GM12878 (cell line): ENCODE measurements at regions not wholly inside any gene's neighbourhood (a gene's known extent, or its start where the extent isn't known, plus 50 kb on each side); places are given as distances from the start of the nearest gene placed in this dataset.
"Not testable (repeated sequence)": the region's sequence is repeated elsewhere in the genome, so short reads cannot be mapped to it uniquely, and the experiment has no call there.

Source experiments
- BRCA1 ChIP-seq: IDR thresholded peaks from 2 replicates; pipeline ENCODE4 v1.6.1; 2011; ENCODE audit warnings: low read depth, low read length, improper control_type of control experiment
- CEBPB ChIP-seq, 2 experiments: fragments of 150-350 bp in 1 of 2; IDR thresholded peaks; 2 replicates each; pipeline ENCODE4 v1.6.1; 2012 to 2014; ENCODE audit warnings: low read depth in 2 of 2, low read length in 2 of 2, borderline replicate concordance in 1 of 2, inconsistent platforms in 1 of 2
- DPF2 ChIP-seq: fragments of 450-650 bp; IDR thresholded peaks from 2 replicates; pipeline ENCODE4 v1.6.1; 2017; ENCODE audit warnings: mild to moderate bottlenecking
- EP300 ChIP-seq, 2 experiments: fragments of 150-350 bp in 1 of 2; IDR thresholded peaks; 2 replicates each; pipeline ENCODE4 v1.6.1; 2011 to 2012; ENCODE audit warnings: low read depth in 2 of 2, low read length in 2 of 2, borderline replicate concordance in 1 of 2, improper control_type of control experiment in 1 of 2, inconsistent platforms in 1 of 2; ENCODE audit not compliant: control insufficient read depth in 1 of 2
- HCFC1 ChIP-seq: fragments of 150-350 bp; IDR thresholded peaks from 2 replicates; pipeline ENCODE4 v1.6.1; 2014; ENCODE audit warnings: low read length
- MEF2A ChIP-seq: IDR thresholded peaks from 2 replicates; pipeline ENCODE4 v1.6.1; 2011; ENCODE audit warnings: low read depth, mild to moderate bottlenecking, low read length, moderate library complexity; ENCODE audit not compliant: insufficient read depth
- NFYA ChIP-seq: IDR thresholded peaks from 2 replicates; pipeline ENCODE4 v1.6.1; 2011; ENCODE audit warnings: low read depth, mild to moderate bottlenecking, low read length, improper control_type of control experiment, borderline replicate concordance
- PAX8 ChIP-seq: fragments of 450-650 bp; IDR thresholded peaks from 2 replicates; pipeline ENCODE4 v1.6.1; 2017; ENCODE audit warnings: mild to moderate bottlenecking, moderate library complexity
- POLR2A ChIP-seq: IDR thresholded peaks from 2 replicates; pipeline ENCODE4 v1.6.1; 2011; ENCODE audit warnings: low read depth, mild to moderate bottlenecking, low read length
- YY1 ChIP-seq: IDR thresholded peaks from 2 replicates; pipeline ENCODE4 v1.6.1; 2011; ENCODE audit warnings: low read depth, mild to moderate bottlenecking, low read length
- TF ChIP-seq, protein P1 (sequence below): IDR thresholded peaks from 2 replicates; pipeline ENCODE4 v1.6.1; 2012; ENCODE audit warnings: low read depth, low read length, improper control_type of control experiment
- TF ChIP-seq, protein P2 (sequence below), 3 experiments: IDR thresholded peaks in 2 of 3; conservative IDR thresholded peaks in 1 of 3; 2 replicates each; pipeline ENCODE4 v1.5.1; 2011; ENCODE audit warnings: low read depth in 3 of 3, low read length in 3 of 3, mild to moderate bottlenecking in 3 of 3, control low read depth in 2 of 3, moderate library complexity in 2 of 3, inconsistent platforms in 1 of 3, mixed read lengths in 1 of 3; ENCODE audit not compliant: control insufficient read depth in 2 of 3, insufficient read depth in 1 of 3; ENCODE audit errors: extremely low read depth in 1 of 3

DNA sequence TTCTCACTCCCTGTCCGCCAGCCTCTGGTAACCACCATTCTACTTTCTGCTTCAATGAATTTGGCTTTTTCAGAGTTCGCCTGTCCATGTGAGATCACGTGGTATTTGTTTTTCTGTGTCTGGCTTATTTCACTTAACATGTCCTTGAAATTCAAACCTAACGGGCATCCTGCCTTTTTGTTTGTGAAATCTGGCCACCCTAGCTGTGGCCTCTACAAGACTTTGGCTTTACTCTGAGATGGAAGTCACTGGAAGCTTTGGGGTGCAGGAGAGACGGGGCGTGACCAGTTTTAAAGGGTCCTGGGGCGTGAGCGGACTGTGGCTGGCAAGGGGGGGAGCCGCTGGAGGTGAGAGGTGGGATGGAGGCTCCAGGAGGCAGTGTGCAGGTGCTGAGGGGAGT lies 66.4 kb downstream of the PROP1 start:
- TF ChIP-seq MEF2A; POLR2A; BRCA1; PAX8; EP300 (IDR thresholded peaks at IDR 0.05; ENCODE audit: borderline replicate concordance in 1 of 2, control insufficient read depth in 1 of 2, low read depth in 2 of 2, low read length in 2 of 2); YY1; CEBPB (IDR thresholded peaks at IDR 0.05; ENCODE audit: borderline replicate concordance in 1 of 2, low read depth in 2 of 2, low read length in 2 of 2); DPF2; HCFC1; NFYA: not testable (repeated sequence)
- TF ChIP-seq, protein P1, sequence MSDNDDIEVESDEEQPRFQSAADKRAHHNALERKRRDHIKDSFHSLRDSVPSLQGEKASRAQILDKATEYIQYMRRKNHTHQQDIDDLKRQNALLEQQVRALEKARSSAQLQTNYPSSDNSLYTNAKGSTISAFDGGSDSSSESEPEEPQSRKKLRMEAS: not testable (repeated sequence)
- TF ChIP-seq, protein P2, sequence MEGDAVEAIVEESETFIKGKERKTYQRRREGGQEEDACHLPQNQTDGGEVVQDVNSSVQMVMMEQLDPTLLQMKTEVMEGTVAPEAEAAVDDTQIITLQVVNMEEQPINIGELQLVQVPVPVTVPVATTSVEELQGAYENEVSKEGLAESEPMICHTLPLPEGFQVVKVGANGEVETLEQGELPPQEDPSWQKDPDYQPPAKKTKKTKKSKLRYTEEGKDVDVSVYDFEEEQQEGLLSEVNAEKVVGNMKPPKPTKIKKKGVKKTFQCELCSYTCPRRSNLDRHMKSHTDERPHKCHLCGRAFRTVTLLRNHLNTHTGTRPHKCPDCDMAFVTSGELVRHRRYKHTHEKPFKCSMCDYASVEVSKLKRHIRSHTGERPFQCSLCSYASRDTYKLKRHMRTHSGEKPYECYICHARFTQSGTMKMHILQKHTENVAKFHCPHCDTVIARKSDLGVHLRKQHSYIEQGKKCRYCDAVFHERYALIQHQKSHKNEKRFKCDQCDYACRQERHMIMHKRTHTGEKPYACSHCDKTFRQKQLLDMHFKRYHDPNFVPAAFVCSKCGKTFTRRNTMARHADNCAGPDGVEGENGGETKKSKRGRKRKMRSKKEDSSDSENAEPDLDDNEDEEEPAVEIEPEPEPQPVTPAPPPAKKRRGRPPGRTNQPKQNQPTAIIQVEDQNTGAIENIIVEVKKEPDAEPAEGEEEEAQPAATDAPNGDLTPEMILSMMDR (IDR thresholded peaks at IDR 0.05 in 2 of 3, conservative IDR thresholded peaks at IDR 0.05 in 1 of 3; ENCODE audit: control insufficient read depth in 2 of 3, extremely low read depth in 1 of 3, insufficient read depth in 1 of 3, low read depth in 3 of 3, low read length in 3 of 3): not testable (repeated sequence)
